A172 (cell line): ENCODE measurements at regions not wholly inside any gene's neighbourhood (a gene's known extent, or its start where the extent isn't known, plus 50 kb on each side); places are given as distances from the start of the nearest gene placed in this dataset.

ENCODE experiments used
- DNase-seq: peaks from one replicate; pipeline ENCODE4 v3.0.0-alpha.2; 2015; ENCODE audit warnings: low spot score

DNA sequence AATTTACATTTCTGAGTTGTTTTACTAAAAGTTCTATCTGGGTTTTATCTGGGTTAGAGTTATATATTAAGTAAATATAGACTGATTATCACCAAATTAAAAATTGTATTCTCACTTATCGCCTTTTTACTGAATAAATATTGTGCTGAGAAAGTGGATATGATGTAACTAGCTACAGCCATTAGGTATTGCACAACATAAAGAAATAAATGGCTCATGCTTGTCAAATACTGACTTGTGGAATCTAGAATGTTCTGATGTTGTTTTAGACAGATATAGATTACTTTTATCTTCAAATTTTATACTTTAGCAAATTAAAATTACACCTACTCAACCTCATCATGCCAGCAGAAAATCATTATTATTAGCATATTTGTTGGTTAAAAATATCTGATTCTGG is 1277.1 kb upstream of the MIR17HG start:
- DNase-seq, result no peak

DNA sequence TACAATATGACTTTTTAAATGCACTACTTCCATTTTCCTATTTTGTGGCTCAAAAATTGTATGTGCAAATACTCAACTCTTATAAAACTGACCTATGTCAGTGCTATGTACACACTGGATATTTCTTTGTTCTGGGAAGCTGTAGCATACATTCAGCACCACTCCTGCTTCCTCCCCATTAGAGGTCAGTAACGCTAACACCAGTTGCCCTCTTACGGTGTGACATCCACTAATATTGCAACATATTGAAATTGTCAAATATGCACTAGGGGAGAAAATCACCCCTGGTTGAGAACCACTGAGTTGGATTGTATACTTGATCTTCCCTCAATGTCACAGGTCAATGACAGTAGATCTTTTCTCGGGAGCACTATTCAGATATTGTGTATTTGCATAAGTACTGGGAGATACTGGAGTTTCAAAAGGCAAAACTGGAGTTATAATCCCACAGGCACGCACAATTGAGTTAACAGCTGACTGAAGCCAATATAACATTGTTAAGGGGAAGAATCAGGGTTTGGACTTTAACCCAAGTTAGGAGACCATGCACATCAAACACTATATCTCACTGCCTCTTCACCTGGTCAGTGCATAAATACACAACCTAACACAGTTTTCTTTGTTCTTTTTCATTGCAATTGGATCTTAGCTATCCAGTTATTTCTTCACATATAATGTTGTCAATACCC is 1276.5 kb upstream of the MIR17HG start:
- DNase-seq, result no peak

DNA sequence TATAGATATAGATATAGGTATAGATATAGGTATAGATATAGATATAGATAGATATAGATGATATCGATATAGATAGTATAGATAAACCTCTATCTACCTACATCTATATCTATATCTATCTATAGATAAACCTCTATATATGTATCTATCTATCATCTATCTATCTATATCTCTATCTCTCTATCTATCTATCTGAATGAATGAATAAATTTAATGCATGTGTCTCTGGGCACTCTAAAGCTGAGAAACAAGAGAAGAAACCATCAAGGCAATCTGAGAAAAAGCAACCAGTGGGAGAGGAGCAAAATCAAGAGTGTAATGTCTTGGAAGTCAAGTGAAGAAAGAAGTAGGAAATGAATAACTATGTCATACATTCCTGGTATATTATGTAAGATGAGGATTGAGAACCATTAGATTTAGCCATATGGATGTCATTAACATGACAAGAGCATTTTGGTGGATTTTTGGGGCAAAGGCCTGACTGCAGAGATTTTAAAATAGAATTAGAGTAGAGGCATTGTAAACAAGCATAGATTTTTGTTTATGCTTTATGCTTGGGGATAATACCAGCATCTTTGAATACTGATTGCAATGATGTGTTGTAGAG is 1262.7 kb upstream of the MIR17HG start:
- no peak for DNase-seq

- DNase-seq, result no peak
Measured at GRCh38 chr13:90089051-90089450, 1258.4 kb upstream of the MIR17HG start.

DNA sequence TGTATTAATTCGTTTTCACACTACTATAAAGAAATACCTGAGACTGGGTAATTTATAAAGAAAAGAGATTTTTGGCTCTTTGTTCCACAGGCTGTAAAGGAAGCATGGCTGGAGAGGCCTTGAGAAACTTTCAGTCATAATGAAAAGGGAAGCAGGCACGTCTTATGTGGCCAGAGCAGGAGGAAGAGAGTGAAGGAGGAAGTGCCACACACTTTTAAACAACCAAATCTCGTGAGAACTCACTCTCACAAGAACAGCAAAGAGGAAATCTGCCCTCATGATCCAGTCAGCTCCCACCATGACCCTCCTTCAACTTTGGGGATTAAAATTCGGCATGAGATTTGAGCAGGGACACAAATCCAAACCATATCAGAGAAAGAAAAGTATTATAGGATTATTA is 1255.9 kb upstream of the MIR17HG start:
- no peak for DNase-seq

GRCh38 chr13:90094357-90094756 is 1253.1 kb upstream of the MIR17HG start:
- DNase-seq, result no peak

- DNase-seq, result no peak
Measured at GRCh38 chr13:90098577-90098976, 1248.9 kb upstream of the MIR17HG start.

- no peak for DNase-seq
Measured at GRCh38 chr13:90099847-90100246, 1247.6 kb upstream of the MIR17HG start.

DNA sequence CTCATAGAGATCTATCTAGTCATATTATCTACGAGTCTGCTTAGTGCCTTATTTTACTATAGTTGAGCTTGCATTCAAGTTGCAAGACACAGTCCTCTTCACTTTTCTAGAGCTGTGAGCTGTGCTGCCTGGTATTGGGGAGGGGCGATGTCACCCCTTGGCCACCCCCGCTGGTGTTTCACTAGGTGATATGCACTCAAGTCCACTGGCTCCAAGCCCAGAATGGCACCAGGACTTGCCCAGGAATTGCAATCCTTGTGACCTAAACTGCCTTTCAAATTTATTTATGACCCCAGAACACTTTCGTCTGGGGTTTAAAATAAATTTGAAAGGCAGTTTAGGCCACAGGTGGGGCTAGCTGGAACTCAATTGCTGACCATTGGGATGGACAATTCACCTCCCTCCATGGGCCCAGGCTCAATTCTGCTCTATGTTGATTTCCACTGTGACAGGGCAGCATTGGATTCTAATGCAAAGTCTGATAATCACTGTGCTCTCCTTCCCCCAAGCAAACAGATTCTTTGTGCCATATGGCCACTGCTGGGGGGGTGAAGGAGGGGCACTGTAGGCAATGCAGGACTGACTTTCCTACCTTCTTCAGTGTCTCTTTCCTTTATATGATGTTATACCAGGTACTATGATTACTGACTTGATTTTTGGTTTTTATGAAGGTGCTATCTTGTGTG is 1244.2 kb upstream of the MIR17HG start:
- no peak for DNase-seq

- DNase-seq, result no peak
Measured at GRCh38 chr13:90104764-90105163, 1242.7 kb upstream of the MIR17HG start.

DNA sequence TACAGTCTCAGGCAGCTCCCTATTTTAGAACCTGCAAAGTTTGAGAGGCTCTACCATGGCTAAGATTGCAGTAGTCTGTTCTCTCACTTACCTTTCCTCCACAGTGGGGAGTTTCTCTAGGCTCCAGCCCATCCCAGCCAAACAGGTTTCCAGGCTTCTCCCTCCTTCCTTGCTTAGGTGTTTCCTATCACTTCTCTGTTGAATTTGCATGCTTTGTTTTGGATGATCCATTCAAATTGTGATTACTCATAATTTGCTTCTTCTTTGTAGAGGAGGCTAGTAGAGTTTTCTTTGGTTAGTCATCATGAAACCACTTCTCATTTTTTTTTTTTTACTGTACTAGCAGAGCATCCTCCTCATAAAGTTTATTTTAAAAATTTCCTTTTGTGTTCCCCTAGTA is 1242.2 kb upstream of the MIR17HG start:
- DNase-seq, result peak; percentile 57

DNA sequence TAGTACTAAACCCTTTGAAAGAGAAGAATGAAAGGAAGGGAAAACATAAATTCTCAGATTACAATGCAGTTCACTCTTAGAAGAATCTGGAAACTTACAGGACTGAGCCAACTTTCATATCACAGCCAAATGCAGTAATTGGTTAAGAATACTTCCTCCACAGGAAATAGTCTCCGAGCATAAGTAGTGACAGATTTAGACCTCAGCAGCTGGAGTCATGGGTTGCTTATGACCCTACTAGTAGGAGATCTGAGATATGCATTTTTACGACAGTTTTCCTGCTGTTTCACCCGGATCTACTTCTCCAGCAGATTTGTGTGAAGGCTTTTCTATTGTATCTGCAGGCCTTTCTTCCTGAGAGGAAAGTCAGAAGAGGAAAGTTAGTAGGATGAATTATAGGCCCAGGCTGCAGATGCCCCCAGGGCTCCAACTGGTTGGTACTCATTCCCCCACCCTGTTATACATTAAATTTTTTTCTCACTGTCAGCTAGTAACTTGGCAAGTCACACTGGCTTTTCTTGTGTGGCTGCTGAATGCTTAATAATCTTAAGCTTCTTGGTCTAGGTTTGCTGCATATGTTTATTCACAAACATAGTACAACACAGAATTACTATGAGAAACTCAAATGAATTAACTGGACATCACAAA is 1241.5 kb upstream of the MIR17HG start:
- peak; percentile 53 for DNase-seq

DNA sequence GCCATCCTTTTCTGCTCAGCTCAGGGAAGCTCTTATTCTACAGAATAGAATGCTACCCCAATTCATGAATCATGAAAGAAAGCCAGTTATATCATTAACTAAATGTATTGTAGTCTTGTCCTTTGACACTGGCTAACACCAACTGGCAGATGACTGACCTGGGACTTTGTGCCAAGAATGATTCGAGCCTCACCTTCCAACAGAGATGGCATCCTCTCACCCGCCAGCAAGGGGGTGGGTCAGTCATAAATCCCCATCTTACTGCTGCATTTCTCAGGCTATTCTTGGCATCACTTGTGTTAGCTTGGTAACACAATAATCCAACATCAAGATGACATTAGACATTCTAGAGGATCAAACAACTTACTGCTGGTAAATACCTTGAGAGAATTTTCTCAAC is 1239.8 kb upstream of the MIR17HG start:
- DNase-seq, result no peak

GRCh38 chr13:90108547-90108946 is 1238.9 kb upstream of the MIR17HG start:
- DNase-seq, result no peak

- no peak for DNase-seq
Measured at GRCh38 chr13:90116121-90116520, 1231.4 kb upstream of the MIR17HG start.

DNA sequence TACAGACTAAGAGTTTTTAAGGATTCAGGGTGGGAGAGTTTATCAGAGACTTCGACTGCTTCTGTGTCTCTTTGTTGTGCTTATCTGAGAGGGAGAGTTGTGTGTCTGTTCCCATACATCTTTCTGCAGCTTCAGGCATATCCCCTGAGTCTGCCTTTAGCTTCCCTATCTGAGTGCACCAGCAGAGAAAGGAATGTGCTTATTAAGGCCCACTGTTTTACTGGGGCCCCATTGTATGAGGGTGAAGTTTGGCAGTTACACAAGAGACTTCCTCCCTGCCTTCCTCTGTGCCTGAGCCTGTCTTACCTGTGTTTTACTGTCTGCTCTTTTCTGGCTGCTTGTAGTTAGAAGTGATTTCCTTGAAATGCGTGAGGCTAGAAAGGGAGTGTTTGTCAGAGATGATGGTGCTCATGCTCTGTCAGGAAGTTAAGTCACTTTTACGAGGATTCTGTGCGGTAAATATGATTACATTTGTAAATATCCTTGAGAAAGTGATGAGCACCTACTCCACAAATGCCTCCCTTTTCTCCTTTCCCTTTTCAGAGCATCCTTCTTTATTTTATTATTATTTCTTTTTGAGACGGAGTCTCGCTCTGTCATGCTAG is 1228.9 kb upstream of the MIR17HG start:
- no peak for DNase-seq

- no peak for DNase-seq
Measured at GRCh38 chr13:90120026-90120425, 1227.5 kb upstream of the MIR17HG start.

DNA sequence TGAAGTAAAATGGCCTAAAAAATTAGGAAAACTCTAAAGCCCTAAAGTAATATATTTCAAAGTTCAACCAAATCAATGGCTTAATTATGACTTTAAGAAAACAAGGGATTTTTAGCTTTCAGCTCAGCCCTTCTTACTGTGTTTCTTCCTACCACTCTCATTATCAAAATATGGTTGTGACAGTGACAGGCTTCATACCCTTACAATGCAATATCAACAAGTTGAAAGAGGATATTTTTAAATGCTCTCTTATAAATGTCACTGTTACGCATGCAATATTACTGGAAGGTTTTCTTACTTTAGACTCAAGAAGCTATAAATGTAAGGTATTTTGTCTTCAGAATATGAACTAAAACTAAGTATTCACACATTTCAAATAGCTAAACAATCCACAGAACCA is 1225.7 kb upstream of the MIR17HG start:
- no peak for DNase-seq

DNA sequence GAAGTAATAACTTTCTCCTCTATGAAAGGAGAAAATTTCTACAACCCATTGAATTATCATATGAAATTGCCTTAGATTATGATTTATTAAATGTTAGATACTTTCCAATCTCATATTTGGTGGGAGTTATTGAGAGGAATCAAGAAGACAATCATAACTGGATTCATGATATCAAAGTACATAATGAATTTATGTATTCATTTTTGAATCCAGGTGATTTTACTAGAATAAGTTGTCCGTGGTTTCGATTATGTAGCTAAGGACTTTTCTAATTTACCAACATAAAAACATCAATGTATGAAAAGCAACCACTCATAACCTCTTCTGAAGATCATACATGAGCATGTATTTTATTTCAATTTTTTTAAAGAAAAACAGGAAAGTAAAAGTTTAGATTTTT is 1225.0 kb upstream of the MIR17HG start:
- no peak for DNase-seq

- DNase-seq, result no peak
Measured at GRCh38 chr13:90135558-90135957, 1211.9 kb upstream of the MIR17HG start.

GRCh38 chr13:90142251-90142650 is 1205.2 kb upstream of the MIR17HG start:
- DNase-seq, result no peak

GRCh38 chr13:90154311-90154960 is 1193.1 kb upstream of the MIR17HG start:
- DNase-seq, result peak; percentile 61
